HG02981 (cell line): ENCODE measurements at regions not wholly inside any gene's neighbourhood (a gene's known extent, or its start where the extent isn't known, plus 50 kb on each side); places are given as distances from the start of the nearest gene placed in this dataset.

Source experiments
- ATAC-seq: cut with Tn5 transposase; IDR thresholded peaks from one replicate; pipeline ENCODE4 v1.9.1; 2021; ENCODE audit warnings: mild to moderate bottlenecking, moderate library complexity; ENCODE audit not compliant: unreplicated experiment

DNA sequence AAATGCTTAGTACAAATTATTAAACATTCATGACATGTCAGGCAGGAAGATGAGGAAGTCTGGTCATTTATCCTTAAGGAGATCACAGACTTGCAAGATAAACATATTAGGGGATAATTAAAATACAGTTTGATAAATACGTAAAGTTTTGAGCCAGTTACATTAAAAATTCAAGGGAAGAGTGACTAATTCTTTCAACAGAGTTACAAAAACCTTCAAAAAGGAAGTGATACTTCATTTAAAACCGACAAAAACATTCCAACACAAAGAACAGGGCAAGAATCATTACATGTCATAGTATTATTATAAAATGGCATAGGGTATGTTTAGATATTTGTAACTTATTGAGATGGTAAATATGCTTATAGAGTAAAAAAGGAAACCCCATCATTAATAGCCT, 636.0 kb downstream of the NR4A2 start:
- ATAC-seq: no peak

DNA sequence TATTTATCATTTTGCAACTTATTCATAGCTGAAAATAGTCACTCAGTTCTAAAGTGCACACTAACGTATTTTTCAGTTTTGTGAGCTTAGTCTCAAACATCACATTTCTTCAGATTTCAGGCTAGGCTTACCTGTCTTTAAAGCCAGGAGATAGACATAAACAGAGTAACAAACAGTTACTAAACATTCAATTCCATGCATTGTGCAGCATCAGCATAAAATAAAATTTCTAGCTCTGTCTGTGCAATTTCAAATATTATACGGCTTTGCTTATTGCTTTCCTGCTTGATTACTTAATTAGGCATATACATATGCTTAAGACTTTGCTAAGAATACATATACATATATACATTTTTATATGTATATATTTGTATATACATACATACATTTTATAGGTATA, 637.0 kb downstream of the NR4A2 start:
- ATAC-seq: no peak

DNA sequence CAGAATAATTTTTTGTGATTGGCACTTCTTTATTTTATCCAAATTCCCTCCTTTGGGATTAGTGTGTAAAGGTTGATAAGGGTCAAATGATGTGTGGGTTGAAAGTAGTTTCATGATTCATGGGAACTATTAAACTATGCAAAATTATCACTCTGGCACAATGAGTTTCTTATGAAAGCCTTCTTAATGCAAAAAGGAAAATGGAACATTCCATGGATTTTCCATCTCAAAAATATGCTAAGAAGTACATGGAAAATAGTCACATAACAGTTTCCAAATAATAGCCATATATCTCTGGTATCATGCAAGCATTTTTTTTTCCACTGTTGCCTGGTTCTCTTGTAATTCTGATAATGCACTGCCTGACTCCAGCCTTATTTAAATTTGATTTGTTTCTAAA, 639.7 kb downstream of the NR4A2 start:
- ATAC-seq: no peak

DNA sequence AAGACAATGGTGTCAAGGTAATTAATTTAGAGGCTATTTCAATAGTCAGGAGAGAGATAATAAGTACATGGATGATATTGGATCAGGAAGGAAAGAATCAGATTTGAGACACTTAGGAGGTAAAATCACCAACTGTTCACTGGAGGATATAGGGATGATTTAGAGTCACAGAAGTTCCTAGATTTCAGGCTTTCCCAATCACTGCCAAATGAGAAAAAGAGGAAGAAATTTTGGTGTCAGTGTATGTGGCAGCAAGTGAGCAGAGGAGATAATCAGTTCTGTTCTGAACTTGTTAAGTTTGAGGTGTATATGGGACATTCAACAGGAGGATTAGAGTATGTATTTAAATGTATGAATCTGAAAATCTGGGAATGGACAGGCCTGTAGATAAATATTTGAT, 640.4 kb downstream of the NR4A2 start:
- no peak for ATAC-seq

DNA sequence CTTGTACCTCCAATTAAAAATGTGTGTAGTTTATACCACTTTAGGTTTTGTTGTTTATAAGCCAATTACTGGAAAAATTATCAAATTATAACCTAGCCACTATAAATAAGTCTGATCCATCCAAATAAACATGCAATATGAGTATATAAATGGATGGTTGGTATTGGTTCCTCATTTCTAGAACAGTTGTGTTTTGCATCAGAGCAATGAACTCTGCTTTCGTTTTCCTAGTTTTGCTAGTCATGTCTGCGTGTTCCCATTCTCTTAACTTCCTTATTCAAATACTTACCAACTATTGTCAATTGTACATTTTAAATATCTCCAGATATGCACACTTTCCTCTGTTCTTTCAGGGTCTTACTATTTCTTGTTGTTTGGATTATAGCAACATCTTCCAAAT, 641.7 kb downstream of the NR4A2 start:
- peak; percentile 82 for ATAC-seq

DNA sequence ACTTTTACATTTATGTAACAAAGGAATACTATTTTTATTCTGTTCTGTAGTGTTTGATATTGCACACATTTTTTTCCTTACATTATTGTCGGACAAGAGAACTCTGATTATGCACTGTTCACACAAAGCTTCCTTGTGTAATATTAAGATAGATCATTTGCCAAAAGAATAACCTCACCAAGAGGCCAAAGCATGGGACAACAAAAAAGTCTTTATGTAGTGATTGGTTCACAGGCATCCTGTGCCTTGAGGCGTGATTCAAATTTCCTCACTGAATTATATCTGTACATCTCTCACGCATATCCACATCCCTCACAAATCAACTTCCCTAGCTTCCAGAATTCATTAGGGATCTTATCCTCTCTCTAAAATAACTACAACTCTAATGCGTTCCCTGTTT, 642.7 kb downstream of the NR4A2 start:
- no peak for ATAC-seq

DNA sequence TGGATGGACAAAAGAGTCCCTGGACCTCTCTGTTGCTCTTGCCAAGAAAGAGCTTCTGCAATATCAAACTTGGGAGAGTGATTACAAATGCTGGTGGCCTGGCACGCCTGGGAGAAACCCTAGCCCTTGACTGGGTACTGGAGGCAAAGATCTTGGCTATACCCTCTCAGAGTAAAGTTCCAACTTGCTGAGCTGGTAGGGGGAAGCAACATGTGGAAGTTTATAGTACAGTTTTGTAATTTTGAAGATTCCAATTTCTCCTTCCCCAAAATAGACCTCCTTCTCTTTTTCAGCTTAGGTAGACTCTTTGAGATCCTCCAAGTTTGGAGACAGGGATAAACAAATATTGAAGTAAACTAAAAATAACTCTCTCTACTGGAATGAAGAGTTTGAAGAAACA, 645.3 kb downstream of the NR4A2 start:
- ATAC-seq: no peak

DNA sequence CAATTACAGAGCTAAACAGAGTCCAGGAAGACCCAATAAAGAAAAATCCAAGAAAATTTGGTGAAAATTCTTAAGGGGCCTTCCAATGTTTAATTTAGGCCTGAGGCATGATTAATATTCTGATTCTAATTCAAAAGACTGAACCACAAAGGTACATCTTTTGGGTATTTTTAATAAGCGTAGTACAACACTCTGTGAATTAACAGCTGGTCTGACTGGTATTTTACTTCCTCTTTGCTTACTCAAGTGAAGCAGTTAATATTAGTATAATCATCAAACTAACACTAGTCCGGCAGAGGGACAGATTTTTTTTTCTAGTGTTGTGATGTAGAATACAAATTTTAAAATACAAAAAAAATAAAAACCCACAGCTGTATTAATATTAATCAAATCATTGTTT, 652.9 kb downstream of the NR4A2 start:
- ATAC-seq: no peak

DNA sequence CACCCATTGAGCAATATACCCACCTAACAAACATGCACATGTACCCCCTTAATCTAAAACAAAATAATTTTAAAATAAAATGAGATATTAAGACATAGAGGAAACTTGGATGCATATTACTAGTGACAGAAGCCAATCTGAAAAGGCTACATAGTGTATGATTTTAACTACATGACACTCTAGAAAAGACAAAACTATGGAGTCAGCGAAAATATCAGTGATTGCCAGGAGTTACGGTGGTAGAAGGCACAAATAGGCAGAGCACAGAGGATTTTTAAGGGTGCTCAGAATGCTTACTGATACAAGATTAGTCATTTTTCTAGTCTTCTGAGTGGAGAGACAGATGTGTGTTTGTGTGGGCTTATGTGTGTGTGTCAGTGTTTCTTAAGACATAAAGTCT, 656.6 kb downstream of the NR4A2 start:
- no peak for ATAC-seq

DNA sequence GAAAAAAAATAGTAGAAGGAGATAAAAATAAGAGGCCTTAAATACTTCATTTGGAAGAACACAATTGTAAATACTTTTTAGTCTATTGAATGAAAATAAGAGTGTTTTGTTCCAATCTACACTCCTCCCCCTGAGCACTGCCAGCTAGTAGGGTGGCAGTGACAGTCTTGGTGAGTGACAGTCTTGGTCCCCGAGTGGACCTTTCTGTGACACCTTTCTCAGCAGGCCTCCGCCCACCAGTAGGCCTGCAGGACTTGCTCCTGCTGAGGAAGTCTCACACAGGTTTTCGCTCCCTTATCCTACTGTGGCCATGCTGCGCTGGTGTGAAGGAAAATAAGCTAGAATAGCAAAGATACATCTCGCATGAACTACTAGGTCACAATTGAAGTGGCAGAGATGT, 666.8 kb downstream of the NR4A2 start:
- ATAC-seq: no peak

DNA sequence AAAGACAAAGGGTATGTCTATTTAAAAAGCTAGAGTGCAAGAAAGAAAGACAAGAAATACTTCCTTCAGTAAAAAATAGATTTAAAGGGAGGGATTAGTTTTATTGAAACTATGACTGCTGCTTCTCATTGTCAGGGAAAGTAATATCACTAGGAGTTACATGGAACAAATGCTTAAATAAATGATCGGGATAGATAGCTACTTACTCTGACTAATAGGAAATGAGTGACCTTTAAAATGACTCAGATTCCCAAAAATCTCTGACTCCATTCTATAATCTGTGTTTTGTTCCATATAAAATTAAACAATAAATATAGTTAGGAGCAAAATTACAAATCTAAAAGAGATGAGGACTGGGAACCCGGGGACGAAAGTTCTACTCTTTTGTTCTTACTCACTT, 669.3 kb downstream of the NR4A2 start:
- no peak for ATAC-seq

DNA sequence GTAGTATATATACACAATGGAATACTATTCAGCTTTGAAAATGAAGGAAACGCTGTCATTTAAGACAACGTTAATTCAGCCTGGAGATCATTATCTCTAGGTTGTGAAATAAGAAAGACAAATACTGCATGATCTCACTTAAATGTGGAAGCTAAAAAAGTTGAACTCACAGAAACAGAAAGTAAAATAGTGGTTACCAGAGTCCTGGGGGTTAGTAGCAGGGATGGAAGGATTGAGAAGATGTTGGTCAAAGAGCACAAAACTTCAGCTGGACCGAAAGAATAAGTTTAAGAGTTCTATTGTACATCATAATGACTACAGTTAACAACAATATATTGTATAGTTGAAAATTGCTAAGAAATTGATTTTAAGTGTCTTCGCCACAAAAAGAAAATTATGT, 670.3 kb downstream of the NR4A2 start:
- no peak for ATAC-seq

DNA sequence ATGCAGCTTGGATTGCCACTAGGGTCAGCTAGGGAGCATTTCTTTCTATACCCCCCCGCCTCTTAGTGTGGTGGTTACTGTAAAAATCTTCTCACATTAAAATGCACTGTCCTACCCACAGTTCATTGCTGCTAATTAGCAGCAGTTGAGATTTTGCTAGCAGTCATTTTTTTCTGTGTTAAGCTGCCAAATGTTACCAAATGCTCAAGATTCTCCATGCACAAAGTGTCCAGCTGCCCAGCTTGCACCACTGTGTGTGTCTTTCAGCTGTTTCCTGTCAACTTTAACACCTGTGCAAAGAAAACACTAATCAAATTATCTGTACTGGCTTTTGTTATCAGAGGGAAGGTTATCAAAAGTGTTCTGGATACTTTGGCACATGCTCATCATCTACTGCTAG, 679.3 kb downstream of the NR4A2 start:
- ATAC-seq: no peak

DNA sequence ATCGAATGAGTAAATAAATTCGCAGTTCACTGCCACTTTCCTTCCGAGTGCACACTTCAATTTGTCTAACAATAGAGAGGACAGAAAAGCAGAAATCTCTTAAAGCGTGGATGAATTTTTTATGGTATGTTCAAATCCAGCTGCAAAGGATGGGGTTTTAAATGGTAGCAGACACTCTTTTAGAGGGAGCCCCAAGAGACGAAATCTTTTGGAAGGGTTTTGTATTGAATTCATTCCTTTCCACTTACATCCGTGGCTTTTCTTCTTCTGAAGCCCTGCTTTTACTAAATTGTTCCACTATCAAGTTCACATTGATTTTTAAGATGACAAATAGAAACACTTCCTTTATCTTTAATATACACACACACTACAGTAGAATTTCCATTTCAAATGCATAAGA, 680.7 kb downstream of the NR4A2 start:
- no peak for ATAC-seq

DNA sequence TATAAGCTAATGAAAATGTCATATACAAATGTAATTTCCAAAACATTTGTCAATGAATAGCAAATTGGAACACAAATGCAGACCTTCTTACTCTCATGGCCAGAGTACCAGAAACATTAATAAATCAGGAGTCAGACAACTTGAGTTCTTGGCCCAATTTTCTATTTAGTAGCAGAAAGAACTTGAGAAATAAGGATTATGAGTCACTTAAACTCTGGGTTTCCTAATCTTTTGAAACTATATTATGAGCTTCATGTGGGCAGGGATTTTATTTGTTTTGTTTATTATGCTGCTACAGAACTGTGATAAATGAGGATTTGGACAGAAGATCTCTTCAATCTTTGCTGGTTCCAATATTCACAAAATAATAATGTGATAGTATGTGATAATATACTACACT, 686.7 kb downstream of the NR4A2 start:
- ATAC-seq: no peak

DNA sequence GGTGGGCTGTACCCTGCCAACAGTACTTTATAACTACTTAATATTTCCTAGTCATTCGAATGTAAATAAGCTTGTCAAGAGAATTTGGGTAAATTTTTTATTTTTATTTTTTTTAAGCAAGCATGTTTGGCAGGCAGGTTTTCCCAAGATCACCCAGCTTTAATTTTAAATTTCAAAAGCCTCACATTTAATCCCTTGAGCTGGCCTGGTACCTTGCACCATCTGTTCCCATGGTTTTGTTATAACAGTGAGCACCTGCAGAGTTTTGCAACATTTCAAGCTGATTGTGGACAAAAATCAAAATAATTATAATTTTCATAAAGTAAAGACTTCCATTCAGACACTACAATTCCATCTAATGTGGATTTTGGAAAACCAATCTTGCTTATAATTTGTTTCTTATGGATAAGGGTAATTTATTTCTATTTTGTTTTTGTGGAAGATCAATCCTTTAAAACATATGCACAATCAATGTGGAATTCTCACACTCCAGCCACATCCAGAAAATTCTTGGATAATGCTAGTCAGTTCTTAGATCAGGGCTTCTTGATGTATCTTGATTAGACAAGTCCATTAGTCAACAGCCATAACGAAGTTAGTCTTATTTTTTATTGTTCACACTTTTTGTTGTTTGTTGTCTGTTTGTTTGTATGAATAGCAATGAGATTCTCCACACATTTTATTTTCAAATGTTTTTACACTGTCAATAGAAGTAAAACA, 689.3 kb downstream of the NR4A2 start:
- no peak for ATAC-seq

DNA sequence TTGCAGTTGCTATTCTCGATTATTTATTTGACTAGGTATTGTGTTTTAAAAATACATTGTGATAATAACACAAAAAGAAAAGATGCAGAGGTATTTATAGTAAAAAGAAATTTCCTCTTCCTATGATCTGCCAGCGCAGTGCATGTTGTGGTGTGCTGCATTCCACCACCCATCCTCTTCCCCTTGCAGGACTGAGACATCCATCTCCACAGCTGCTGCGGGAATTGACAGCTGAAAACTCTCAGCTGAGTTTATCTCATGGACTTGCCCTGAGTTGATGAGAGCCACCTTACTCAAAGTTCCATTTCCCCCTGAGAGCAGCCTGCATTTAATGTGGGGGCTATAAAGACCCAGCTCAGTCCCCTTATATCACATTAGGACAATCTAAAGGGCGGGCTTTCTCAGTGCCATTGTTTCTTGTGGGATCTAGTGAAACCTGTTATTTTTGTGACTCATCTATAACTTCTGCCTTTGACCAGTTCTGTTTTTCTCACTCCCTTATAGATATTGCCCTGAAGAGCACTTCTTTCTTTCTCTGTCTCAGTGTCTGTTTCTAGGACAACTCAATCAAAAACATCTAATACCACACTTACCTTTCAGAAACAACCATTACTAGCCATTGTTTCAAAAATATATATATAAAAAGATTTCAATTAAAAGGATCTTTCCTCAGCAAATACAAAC, 698.5 kb downstream of the NR4A2 start:
- ATAC-seq: no peak

DNA sequence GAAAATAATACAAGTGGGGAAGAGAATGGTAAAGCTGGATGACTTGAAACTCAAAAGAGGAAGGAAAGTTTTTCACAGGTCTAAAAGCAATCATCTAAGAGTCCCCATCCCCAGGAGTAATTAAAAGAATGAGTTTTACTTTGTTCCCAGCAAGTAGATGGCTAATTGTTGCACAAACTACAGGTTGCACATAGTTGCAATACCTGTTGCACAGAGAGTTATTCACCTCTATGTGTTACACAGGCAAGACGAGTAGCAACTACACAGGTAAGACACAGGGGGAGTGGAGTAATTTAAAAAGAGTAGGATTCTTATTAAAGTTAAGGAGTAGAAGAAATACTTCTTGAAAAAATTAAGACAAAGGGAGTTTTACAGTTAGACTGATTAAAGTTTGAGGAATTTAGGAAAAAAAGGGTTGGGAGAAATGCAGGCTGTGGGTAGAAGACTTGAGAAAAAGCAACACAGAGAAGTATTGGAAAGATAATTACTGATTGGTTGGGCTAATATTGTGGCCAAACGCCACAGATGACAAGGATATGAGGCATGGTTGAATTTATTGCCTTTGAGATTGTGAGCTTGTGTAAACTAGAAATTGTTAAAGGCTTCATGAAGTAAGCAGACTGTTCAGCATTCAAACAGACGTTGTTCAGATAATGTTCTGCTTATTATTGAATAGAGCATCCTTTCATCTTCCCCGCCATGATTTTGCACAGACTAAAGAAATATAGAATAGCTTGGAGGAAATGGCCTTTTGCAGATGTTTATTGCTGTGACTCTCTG, 699.3 kb downstream of the NR4A2 start:
- no peak for ATAC-seq

DNA sequence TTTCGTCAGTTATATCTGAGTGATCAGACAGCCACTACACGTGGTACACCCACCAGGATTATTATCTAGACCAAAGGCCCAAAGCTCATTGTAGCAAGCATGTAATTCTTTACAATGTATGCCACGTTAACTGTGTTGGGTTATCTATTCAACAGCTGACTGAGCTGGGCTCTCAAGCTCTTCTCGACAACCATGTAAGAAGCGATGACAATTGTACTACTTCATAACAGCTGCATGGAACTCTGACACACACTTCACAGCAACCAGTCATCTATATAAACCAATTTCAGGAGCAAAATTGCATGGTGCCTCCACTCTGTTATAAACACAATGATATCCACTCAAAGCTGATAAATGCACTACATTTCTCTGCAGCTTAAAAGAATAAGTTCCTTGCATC, 701.8 kb downstream of the NR4A2 start:
- no peak for ATAC-seq

DNA sequence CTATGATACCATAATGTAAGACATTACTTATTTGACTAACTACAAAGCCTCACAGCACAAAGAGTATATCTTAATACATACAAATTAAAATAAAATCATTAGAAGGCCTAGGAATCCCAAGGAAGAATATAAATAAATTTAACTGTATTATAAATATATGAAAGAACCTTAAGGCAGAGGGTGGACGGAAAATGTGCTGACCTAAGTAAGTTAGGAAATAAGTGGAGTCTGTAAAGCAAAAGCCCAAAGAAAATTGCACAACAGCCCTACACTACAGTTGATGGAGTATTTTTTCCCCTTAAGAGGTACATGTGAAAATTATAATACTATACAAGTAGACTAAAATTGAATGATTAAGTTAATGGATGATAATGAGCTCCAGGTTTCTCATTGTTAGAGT, 710.1 kb downstream of the NR4A2 start:
- no peak for ATAC-seq

DNA sequence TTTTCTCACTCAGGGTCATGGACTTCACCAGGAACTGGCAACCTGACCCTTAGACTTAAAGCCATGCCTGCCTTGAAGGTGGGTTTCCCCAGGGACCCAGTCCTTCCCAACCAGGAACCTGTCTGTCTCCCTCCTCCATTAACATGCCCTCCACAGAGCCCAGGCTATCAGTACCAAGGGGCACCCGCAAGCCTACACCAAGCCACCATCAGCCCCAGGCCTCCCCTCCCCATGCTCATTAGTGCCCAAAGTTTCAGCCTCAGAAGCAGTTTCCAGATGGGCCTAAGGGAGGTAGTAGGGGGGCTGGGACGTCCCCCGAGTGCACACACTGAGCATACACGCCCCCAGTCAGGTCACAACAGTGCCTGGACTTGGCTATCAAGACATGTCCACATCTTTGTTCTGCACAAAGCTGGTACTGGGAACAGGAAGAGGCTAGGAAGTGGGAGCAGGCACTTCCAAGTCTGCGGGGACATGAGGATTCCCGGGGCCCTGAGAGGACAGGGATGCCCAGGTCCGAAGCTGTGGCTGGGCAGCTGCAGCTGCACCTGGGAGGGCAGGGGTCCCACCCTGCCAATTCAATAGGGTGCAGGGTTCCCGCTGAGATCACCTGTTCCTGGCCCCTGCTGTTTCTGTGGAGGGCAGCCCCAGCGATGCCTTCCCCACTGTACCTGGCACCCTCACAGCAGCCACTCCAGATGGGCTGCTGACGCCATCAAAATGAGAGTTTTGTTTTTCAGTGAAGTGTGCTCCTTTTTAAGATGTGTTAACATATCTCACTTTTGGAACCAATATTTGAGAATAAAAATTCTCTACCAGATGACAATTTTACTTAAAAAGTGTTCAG, 731.4 kb downstream of the NR4A2 start:
- ATAC-seq: no peak
